GM06990 (cell line): ENCODE measurements at regions not wholly inside any gene's neighbourhood (a gene's known extent, or its start where the extent isn't known, plus 50 kb on each side); places are given as distances from the start of the nearest gene placed in this dataset.

Experiments
- DNase-seq: peaks from one replicate; pipeline ENCODE4 v3.0.0-alpha.2; 2011; ENCODE audit not compliant: insufficient read length; ENCODE audit errors: extremely low read depth
- H3K27me3 ChIP-seq: replicated peaks from 2 replicates; pipeline ENCODE4 v1.6.0; 2011; ENCODE audit warnings: low read length; ENCODE audit not compliant: control insufficient read depth, insufficient read depth
- H3K36me3 ChIP-seq: 2 replicates; pipeline ENCODE4 v1.5.1; 2011; ENCODE audit warnings: low read length; ENCODE audit not compliant: control insufficient read depth, insufficient read depth
- H3K4me3 ChIP-seq: replicated peaks from 2 replicates; pipeline ENCODE4 v1.5.1; 2011; ENCODE audit warnings: low read depth, mild to moderate bottlenecking, control low read depth, low read length
- TF ChIP-seq, protein P1 (sequence below): IDR thresholded peaks from 2 replicates; pipeline ENCODE4 v1.5.1; 2011; ENCODE audit warnings: low read length, control low read depth, mild to moderate bottlenecking, inconsistent platforms; ENCODE audit not compliant: insufficient read depth, poor library complexity, severe bottlenecking

DNA sequence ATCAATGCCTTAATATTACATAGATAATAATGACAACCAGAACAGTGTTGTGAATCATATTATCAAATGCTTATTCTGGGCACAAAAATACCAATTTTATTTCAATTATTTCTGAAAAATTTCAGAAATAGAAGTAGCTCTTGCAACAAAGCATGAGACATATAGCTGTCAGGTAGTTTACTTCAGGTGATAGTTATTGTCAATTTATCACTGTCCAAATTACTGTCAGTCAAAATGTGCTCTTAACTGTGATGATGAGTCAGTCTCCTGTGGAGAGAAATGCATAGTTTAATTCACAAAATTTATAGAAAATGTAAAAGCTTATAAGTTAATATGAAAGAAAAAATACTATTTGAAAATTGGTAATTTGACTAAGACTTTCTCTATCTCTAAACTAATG, 1078.4 kb upstream of the GBE1 start:
- TF ChIP-seq, protein P1, sequence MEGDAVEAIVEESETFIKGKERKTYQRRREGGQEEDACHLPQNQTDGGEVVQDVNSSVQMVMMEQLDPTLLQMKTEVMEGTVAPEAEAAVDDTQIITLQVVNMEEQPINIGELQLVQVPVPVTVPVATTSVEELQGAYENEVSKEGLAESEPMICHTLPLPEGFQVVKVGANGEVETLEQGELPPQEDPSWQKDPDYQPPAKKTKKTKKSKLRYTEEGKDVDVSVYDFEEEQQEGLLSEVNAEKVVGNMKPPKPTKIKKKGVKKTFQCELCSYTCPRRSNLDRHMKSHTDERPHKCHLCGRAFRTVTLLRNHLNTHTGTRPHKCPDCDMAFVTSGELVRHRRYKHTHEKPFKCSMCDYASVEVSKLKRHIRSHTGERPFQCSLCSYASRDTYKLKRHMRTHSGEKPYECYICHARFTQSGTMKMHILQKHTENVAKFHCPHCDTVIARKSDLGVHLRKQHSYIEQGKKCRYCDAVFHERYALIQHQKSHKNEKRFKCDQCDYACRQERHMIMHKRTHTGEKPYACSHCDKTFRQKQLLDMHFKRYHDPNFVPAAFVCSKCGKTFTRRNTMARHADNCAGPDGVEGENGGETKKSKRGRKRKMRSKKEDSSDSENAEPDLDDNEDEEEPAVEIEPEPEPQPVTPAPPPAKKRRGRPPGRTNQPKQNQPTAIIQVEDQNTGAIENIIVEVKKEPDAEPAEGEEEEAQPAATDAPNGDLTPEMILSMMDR, result no peak
- Histone ChIP-seq H3K4me3 (no peak overlapping the region), H3K36me3 (no peaks in the 10 kb centered on the region), H3K27me3 (no peaks in the 10 kb centered on the region)
- no peak for DNase-seq

DNA sequence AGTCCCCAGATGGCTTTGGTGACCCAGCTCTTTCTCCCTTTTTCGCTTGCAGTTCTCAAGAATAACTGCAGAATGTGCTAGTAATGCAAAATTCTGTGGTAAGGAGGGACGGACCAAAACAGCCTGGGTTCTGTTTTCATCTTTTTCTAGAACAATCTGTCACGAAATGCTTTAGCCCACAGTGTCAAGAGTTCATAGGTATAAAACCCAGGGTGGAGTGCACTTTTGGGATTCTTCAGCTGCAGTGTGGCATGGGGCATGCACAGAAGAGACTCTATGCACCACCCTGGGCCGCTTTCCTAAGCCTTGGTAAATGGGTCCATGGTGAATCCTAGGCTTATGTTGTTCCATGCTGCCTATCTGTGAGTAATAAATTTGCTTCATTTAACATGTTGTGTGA, 1072.7 kb upstream of the GBE1 start:
- no peak overlapping the region for H3K4me3 ChIP-seq
- H3K36me3 ChIP-seq, result no peaks in the 10 kb centered on the region
- no peak for DNase-seq
- TF ChIP-seq, protein P1, result no peak
- no peaks in the 10 kb centered on the region for H3K27me3 ChIP-seq

DNA sequence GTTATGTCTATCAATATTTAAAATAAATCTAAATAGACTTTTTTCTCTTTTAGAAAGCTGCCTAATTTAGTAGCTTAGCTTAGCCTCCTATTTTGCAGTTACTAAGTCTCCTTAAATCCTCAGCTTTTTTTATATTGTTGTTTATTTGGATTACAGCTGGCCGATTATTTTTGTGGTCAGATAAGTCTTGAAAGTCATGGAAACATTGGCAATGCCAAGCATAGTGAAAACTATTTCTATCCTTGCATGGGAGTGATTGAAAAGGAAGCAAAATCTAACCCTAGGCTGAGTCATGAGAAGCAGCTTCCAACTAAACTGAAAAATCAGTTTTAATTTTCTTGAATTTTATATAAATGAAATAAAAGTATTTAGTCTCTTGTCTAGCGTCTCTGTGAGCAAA, 1063.0 kb upstream of the GBE1 start:
- TF ChIP-seq, protein P1, result no peak
- Histone ChIP-seq H3K4me3 (no peak overlapping the region), H3K36me3 (no peaks in the 10 kb centered on the region), H3K27me3 (no peaks in the 10 kb centered on the region)
- DNase-seq, result no peak

DNA sequence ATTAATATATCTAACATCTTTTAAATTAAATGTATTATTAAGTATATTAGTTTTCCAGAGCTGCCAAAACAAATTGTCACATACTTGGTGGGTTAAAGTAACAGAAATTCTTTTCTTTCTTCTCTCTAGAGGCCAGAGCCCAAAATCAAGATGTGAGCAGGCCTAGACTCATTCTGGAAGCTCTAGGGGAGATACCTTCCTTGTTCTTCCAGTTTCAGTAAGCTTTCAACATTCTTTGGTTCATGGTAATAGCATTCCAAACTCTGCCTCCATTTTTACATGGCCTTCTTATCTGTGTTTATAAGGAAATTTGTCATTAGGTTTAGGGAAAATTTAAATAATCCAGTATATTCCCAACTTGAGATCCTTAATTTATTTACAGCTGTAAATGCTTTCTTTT, 1054.6 kb upstream of the GBE1 start:
- Histone ChIP-seq H3K4me3 (no peak overlapping the region), H3K27me3 (no peaks in the 10 kb centered on the region), H3K36me3 (no peaks in the 10 kb centered on the region)
- TF ChIP-seq, protein P1, result no peak
- no peak for DNase-seq

DNA sequence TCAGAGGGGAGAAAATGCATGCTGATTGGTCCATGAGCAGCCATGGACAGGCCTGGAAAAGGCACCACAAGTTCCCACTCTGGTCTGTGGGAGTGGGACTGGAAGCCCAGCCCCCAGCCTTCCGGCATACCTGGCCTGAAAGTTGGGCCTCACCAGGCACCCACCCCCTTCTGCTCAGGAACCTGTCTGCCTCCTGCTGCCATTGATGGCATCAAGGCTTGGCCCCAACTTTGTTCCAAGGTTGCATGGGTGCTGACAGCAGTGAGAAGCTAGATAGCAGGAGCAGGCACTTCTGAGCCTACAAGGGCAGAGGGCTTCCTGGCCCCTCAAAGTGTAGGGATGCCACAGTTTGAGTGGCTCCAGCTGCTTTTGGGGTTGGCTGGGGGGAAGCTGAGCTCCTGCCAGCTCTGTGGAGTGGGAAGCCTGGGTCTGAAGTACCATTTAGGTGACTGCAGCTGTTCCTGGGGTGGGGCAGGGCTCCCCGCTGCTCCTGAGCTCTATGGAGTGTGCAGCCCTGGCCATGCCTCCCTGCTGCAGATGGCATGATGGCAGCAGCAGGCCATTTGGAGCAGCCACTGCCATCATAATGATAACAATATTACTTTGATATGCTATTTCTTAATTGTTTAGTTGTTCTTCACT, 1054.1 kb upstream of the GBE1 start:
- TF ChIP-seq, protein P1, result no peak
- DNase-seq, result no peak
- Histone ChIP-seq H3K27me3 (no peaks in the 10 kb centered on the region), H3K4me3 (no peak overlapping the region), H3K36me3 (no peaks in the 10 kb centered on the region)

DNA sequence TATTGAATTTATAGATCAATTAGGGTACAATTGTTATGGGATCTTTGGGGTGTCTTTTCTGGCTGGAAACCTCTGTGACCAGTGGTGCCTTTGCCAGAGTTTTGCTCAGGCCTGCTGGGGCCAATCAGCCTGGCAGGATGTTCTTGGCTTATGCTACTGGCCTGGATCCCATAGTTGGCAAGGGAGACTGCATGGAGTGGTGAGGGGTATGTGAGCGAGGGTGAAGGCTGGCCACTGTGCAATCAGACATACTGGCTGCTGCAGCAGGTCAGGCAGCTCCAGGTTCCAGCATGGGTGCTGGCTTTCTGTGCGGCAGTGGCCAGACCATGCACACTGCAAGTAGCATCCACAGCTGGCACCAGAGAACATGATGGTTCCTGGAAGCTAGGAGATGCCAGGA, 1053.2 kb upstream of the GBE1 start:
- no peaks in the 10 kb centered on the region for H3K36me3 ChIP-seq
- TF ChIP-seq, protein P1, result no peak
- no peaks in the 10 kb centered on the region for H3K27me3 ChIP-seq
- no peak for DNase-seq
- H3K4me3 ChIP-seq, result no peak overlapping the region
